ENCODE measurements at regions not wholly inside any gene's neighbourhood (a gene's known extent, or its start where the extent isn't known, plus 50 kb on each side); places are given as distances from the start of the nearest gene placed in this dataset.

DNA sequence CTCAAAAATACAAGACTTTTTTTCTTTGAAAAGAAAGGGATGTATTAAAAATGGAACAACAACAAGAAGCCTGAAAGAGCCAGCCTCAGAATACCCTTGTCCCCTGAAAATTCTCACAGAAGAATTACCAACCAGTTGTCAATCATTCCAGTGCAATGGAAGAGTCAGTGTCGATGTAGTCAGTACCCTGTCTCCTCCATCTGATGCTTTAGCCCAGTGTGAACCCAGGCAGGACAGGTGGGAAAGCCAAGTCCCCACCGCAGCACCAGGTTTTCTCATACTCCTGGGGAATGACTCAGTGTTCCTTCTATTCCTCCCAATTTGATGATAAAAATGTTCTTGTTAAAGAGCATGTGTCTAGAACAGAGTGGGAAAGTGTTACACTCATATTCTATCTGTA is 332.0 kb upstream of the CHAC2 start:
- no peak for TF ChIP-seq POLR2A (IDR thresholded peaks at IDR 0.05)
- TF ChIP-seq, protein P1, sequence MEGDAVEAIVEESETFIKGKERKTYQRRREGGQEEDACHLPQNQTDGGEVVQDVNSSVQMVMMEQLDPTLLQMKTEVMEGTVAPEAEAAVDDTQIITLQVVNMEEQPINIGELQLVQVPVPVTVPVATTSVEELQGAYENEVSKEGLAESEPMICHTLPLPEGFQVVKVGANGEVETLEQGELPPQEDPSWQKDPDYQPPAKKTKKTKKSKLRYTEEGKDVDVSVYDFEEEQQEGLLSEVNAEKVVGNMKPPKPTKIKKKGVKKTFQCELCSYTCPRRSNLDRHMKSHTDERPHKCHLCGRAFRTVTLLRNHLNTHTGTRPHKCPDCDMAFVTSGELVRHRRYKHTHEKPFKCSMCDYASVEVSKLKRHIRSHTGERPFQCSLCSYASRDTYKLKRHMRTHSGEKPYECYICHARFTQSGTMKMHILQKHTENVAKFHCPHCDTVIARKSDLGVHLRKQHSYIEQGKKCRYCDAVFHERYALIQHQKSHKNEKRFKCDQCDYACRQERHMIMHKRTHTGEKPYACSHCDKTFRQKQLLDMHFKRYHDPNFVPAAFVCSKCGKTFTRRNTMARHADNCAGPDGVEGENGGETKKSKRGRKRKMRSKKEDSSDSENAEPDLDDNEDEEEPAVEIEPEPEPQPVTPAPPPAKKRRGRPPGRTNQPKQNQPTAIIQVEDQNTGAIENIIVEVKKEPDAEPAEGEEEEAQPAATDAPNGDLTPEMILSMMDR (IDR thresholded peaks at IDR 0.05) = no peak
